PC-3 (cell line): ENCODE measurements at regions not wholly inside any gene's neighbourhood (a gene's known extent, or its start where the extent isn't known, plus 50 kb on each side); places are given as distances from the start of the nearest gene placed in this dataset.

Experiments used
- EZH2 ChIP-seq: fragments of 300-600 bp; sonication (generic); IDR thresholded peaks from one replicate; pipeline ENCODE4 v1.6.1; 2017; ENCODE audit warnings: antibody characterized with exemption, mild to moderate bottlenecking, low read length; ENCODE audit not compliant: unreplicated experiment
- EZH2phosphoT487 ChIP-seq: fragments of 300-600 bp; sonication (generic); IDR thresholded peaks from 2 replicates; pipeline ENCODE4 v1.6.1; 2018; ENCODE audit warnings: mild to moderate bottlenecking, antibody characterized with exemption, low read length, borderline replicate concordance
- TF ChIP-seq, protein P1 (sequence below): fragments of 300-600 bp; sonication (generic); conservative IDR thresholded peaks from 2 replicates; pipeline ENCODE4 v1.5.1; 2017; ENCODE audit warnings: antibody characterized with exemption, low read depth, mild to moderate bottlenecking, low read length

DNA sequence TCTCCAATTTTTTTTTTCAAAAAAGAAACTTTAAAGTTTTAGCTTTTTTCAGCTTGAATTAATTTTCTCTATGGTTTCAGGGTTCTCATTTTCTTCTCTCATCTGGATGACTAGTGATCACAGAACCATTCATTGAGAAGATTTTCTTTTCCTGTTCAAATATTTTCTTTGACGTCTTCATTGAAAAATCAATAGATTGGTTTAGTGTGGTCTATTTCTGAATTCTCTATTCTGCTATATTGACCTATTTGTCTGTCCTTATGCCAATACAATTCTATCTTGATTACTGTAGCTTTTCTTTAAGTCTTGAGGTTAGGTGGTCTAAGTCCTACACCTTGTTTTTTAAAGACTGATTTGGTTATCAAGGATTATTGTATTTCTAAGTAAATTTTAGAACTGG, 150.2 kb upstream of the MAN1A1 start:
- TF ChIP-seq, protein P1, sequence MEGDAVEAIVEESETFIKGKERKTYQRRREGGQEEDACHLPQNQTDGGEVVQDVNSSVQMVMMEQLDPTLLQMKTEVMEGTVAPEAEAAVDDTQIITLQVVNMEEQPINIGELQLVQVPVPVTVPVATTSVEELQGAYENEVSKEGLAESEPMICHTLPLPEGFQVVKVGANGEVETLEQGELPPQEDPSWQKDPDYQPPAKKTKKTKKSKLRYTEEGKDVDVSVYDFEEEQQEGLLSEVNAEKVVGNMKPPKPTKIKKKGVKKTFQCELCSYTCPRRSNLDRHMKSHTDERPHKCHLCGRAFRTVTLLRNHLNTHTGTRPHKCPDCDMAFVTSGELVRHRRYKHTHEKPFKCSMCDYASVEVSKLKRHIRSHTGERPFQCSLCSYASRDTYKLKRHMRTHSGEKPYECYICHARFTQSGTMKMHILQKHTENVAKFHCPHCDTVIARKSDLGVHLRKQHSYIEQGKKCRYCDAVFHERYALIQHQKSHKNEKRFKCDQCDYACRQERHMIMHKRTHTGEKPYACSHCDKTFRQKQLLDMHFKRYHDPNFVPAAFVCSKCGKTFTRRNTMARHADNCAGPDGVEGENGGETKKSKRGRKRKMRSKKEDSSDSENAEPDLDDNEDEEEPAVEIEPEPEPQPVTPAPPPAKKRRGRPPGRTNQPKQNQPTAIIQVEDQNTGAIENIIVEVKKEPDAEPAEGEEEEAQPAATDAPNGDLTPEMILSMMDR, result no peak
- TF ChIP-seq EZH2 (no peak), EZH2phosphoT487 (no peak)
